ENCODE measurements at regions not wholly inside any gene's neighbourhood (a gene's known extent, or its start where the extent isn't known, plus 50 kb on each side); places are given as distances from the start of the nearest gene placed in this dataset.

GRCh38 chr2:151189125-151189524 is 72.5 kb downstream of the RBM43 start:
- WGBS: 73% methylated on average over 3 of the region's 3 CpGs
- no peaks in the 10 kb centered on the region for H3K36me3 ChIP-seq (ENCODE audit: control insufficient read depth in 4 of 4, insufficient read depth in 3 of 4, low read depth in 1 of 4, low read length in 3 of 4)

GRCh38 chr2:151186011-151186410 is 75.7 kb downstream of the RBM43 start:
- TF ChIP-seq FOXA2 (IDR thresholded peaks at IDR 0.05): no peak
- TF ChIP-seq SP1 (IDR thresholded peaks at IDR 0.05): no peak
- TF ChIP-seq JUND (IDR thresholded peaks at IDR 0.05): no peak
- TF ChIP-seq EGR1 (IDR thresholded peaks at IDR 0.05; ENCODE audit: low read depth in 2 of 2): no peak
- TF ChIP-seq YY1 (IDR thresholded peaks at IDR 0.05): no peak
- TF ChIP-seq TAF1 (conservative IDR thresholded peaks at IDR 0.05): no peak
- TF ChIP-seq REST (IDR thresholded peaks at IDR 0.05): no peak
- no peak for TF ChIP-seq ATF3 (IDR thresholded peaks at IDR 0.05)
- no peak for TF ChIP-seq HNF4G (IDR thresholded peaks at IDR 0.05)
- TF ChIP-seq FOXA1 (IDR thresholded peaks at IDR 0.05): no peak
- TF ChIP-seq RAD21 (IDR thresholded peaks at IDR 0.05): no peak
- no peak for TF ChIP-seq GABPA (IDR thresholded peaks at IDR 0.05 in 1 of 2, conservative IDR thresholded peaks at IDR 0.05 in 1 of 2)
- TF ChIP-seq HNF4A (conservative IDR thresholded peaks at IDR 0.05): no peak
- TF ChIP-seq NR2F2 (IDR thresholded peaks at IDR 0.05): no peak
- TF ChIP-seq MAX (IDR thresholded peaks at IDR 0.05): no peak
- TF ChIP-seq RXRA (IDR thresholded peaks at IDR 0.05): no peak
- TF ChIP-seq ZBTB33 (IDR thresholded peaks at IDR 0.05): no peak
- TF ChIP-seq CTCF (IDR thresholded peaks at IDR 0.05; ENCODE audit: low read depth, low read length, missing input control): no peak
- Histone ChIP-seq H3K27ac (ENCODE audit: low read depth in 1 of 2, low read length in 2 of 2) (no peak overlapping the region), H3K9ac (ENCODE audit: low read depth in 1 of 2, low read length in 2 of 2) (no peak overlapping the region), H3K27me3 (ENCODE audit: control insufficient read depth in 4 of 4, insufficient read depth in 4 of 4, low read length in 3 of 4) (no peaks in the 10 kb centered on the region), H3K9me3 (ENCODE audit: control insufficient read depth in 4 of 4, low read length in 3 of 4) (no peaks in the 10 kb centered on the region), H3K4me1 (ENCODE audit: control insufficient read depth in 4 of 4, insufficient read depth in 4 of 4, low read length in 3 of 4) (no peaks in the 10 kb centered on the region), H3K36me3 (ENCODE audit: control insufficient read depth in 4 of 4, insufficient read depth in 3 of 4, low read depth in 1 of 4, low read length in 3 of 4) (no peaks in the 10 kb centered on the region), H3K4me3 (ENCODE audit: low read depth in 1 of 3, low read length in 3 of 3) (no peak overlapping the region)
- DNase-seq (ENCODE audit: low spot score): no peak
- WGBS: 96% methylated on average over 15 of the region's 15 CpGs

More at GRCh38 chr2:151189125-151189524, 72.5 kb downstream of the RBM43 start:
- Histone ChIP-seq H3K27me3 (ENCODE audit: control insufficient read depth in 4 of 4, insufficient read depth in 4 of 4, low read length in 3 of 4) (no peaks in the 10 kb centered on the region), H3K4me3 (ENCODE audit: low read depth in 1 of 3, low read length in 3 of 3) (no peak overlapping the region), H3K4me1 (ENCODE audit: control insufficient read depth in 4 of 4, insufficient read depth in 4 of 4, low read length in 3 of 4) (no peaks in the 10 kb centered on the region), H3K9ac (ENCODE audit: low read depth in 1 of 2, low read length in 2 of 2) (no peak overlapping the region), H3K27ac (ENCODE audit: low read depth in 1 of 2, low read length in 2 of 2) (no peak overlapping the region), H3K9me3 (ENCODE audit: control insufficient read depth in 4 of 4, low read length in 3 of 4) (no peaks in the 10 kb centered on the region)
- no peak for DNase-seq (ENCODE audit: low spot score)
- TF ChIP-seq HNF4A (conservative IDR thresholded peaks at IDR 0.05) (no peak), REST (IDR thresholded peaks at IDR 0.05) (no peak), SP1 (IDR thresholded peaks at IDR 0.05) (no peak), FOXA2 (IDR thresholded peaks at IDR 0.05) (no peak)

Measured in liver (tissue), 8 donors.